ENCODE measurements at regions not wholly inside any gene's neighbourhood (a gene's known extent, or its start where the extent isn't known, plus 50 kb on each side); places are given as distances from the start of the nearest gene placed in this dataset.
A peak's percentile ranks its signal among the peaks of the same experiment; 100 is the strongest.

GRCh38 chr22:49026494-49027367 lies 800.9 kb downstream of the BRD1 start:
- DNase-seq: peak in 31 of 56 donors; percentile 4 to 67 (median 28)

GRCh38 chr22:49025791-49026493 lies 801.7 kb downstream of the BRD1 start:
- DNase-seq: no peak

GRCh38 chr22:49024775-49025440 lies 802.8 kb downstream of the BRD1 start:
- DNase-seq: no peak

GRCh38 chr22:49023879-49024774 lies 803.5 kb downstream of the BRD1 start:
- no peak for DNase-seq

GRCh38 chr22:49023161-49023878 lies 804.4 kb downstream of the BRD1 start:
- DNase-seq: no peak

GRCh38 chr22:49022816-49023160 lies 804.9 kb downstream of the BRD1 start:
- DNase-seq: no peak

GRCh38 chr22:49021926-49022815 lies 805.5 kb downstream of the BRD1 start:
- no peak for DNase-seq

- DNase-seq: no peak
Observed at GRCh38 chr22:49021131-49021925, 806.3 kb downstream of the BRD1 start.

GRCh38 chr22:49019737-49020713 lies 807.6 kb downstream of the BRD1 start:
- no peak for DNase-seq

GRCh38 chr22:49018601-49019000 lies 809.1 kb downstream of the BRD1 start:
- DNase-seq: no peak

GRCh38 chr22:49017482-49018329 lies 810.0 kb downstream of the BRD1 start:
- DNase-seq: no peak

- no peak for DNase-seq
Observed at GRCh38 chr22:49016909-49017481, 810.7 kb downstream of the BRD1 start.

- no peak for DNase-seq
Observed at GRCh38 chr22:49015993-49016908, 811.4 kb downstream of the BRD1 start.

- no peak for DNase-seq
Observed at GRCh38 chr22:49015459-49015858, 812.2 kb downstream of the BRD1 start.

All from amygdala (tissue), 56 donors.